Caco-2 (cell line): ENCODE measurements at regions not wholly inside any gene's neighbourhood (a gene's known extent, or its start where the extent isn't known, plus 50 kb on each side); places are given as distances from the start of the nearest gene placed in this dataset.

Source experiments
- BruUV-seq: library from RNA; stranded (reverse); fragments of 400-500 nt; replicated peaks from 2 replicates; lab custom pipeline; 2021; lab: Mats Ljungman, UMichigan
- CTCF ChIA-PET: fragments of 300-600 bp; sonication (Branson Sonifier 250); formaldehyde crosslinking; loops from one replicate; lab custom pipeline; 2022; ENCODE audit warnings: antibody characterized with exemption; lab: Charles Lee
- POLR2A ChIA-PET: fragments of 300-600 bp; sonication (Branson Sonifier 250); formaldehyde crosslinking; loops from one replicate; lab custom pipeline; 2022; ENCODE audit warnings: antibody characterized with exemption; lab: Charles Lee
- DNase-seq, 2 experiments: peaks; one replicate each; pipeline versions ENCODE4 v3.0.0 to v3.0.0-alpha.2; 2020 to 2022
- H3K27me3 ChIP-seq: replicated peaks from 2 replicates; pipeline ENCODE4 v1.6.0; 2011; ENCODE audit warnings: low read length; ENCODE audit not compliant: control insufficient read depth, insufficient read depth
- H3K36me3 ChIP-seq: 2 replicates; pipeline ENCODE4 v1.5.1; 2011; ENCODE audit warnings: low read length; ENCODE audit not compliant: control insufficient read depth, insufficient read depth
- H3K4me1 ChIP-seq: fragments of 250-450 bp; sonication (Bioruptor Pico); 2 replicates; pipeline ENCODE4 v1.5.1; 2020; ENCODE audit warnings: mild to moderate bottlenecking
- H3K4me3 ChIP-seq: 2 replicates; pipeline ENCODE4 v1.5.1; 2011; ENCODE audit warnings: low read depth, mild to moderate bottlenecking, control low read depth, low read length
- H3K9me3 ChIP-seq: fragments of 250-450 bp; sonication (Bioruptor Pico); 2 replicates; pipeline ENCODE4 v1.5.1; 2020; ENCODE audit warnings: mild to moderate bottlenecking, moderate library complexity
- H3K27ac Mint-ChIP-seq: one replicate; pipeline ENCODE4 v1.8.0; 2022; ENCODE audit warnings: mixed read lengths; ENCODE audit not compliant: unreplicated experiment
- H3K27me3 Mint-ChIP-seq: one replicate; pipeline ENCODE4 v1.8.0; 2022; ENCODE audit warnings: mixed read lengths; ENCODE audit not compliant: insufficient read depth, unreplicated experiment
- H3K36me3 Mint-ChIP-seq: one replicate; pipeline ENCODE4 v1.8.0; 2022; ENCODE audit warnings: mild to moderate bottlenecking, mixed read lengths; ENCODE audit not compliant: insufficient read depth, unreplicated experiment
- H3K4me1 Mint-ChIP-seq: one replicate; pipeline ENCODE4 v1.8.0; 2022; ENCODE audit warnings: low read depth, mixed read lengths; ENCODE audit not compliant: unreplicated experiment
- H3K4me3 Mint-ChIP-seq: one replicate; pipeline ENCODE4 v1.8.0; 2022; ENCODE audit warnings: mild to moderate bottlenecking, moderate library complexity, mixed read lengths; ENCODE audit not compliant: unreplicated experiment
- H3K9me3 Mint-ChIP-seq: one replicate; pipeline ENCODE4 v1.8.0; 2022; ENCODE audit warnings: mixed read lengths; ENCODE audit not compliant: unreplicated experiment
- intact Hi-C: fragments of 100-400 bp; cut with micrococcal nuclease; formaldehyde crosslinking; loops from one replicate; pipeline ENCODE4 v1.10.0; 2022; ENCODE audit not compliant: unreplicated experiment
- TF ChIP-seq, protein P1 (sequence below), 2 experiments: fragments of 200-600 bp in 1 of 2; IDR thresholded peaks; 1 replicate in 1 of 2; 2 replicates in 1 of 2; pipeline versions ENCODE4 v1.5.1 to v1.8.0; 2011 to 2022; ENCODE audit warnings: antibody characterized with exemption in 1 of 2, control low read depth in 1 of 2, inconsistent platforms in 1 of 2, low read depth in 1 of 2, low read length in 1 of 2, mild to moderate bottlenecking in 1 of 2, moderate library complexity in 1 of 2; ENCODE audit not compliant: insufficient read depth in 1 of 2, severe bottlenecking in 1 of 2, unreplicated experiment in 1 of 2

DNA sequence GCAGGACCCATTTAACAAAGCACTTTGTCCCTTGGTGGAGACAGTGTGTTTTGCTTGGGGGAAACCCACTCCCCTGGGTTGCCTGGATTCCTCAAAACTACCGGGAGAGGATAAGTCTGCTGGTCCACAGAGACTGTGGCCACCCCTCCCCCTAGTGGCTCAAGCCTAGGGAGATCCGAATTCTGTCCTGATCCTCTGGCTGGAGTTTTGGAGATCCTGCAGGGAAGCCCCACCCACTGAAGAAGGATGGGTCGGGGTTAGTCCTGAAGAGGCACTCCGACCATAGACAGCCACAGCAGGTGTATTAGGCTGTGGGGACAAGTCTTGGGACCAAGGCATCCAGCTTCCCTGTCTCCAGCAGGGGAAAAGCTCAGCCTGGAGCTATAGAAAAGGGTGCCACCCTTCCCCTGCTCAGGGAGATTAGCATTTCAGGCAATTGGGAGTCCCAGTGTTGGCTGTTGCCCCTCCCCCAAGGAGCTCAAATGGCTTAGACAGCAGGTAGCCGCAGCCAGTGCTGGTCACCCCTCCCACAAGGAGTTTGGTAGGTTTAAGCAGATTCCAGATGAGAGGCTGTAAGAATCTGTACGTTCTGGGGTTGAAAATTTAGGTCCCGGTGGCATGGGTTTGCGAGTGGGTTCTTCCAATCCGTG is 750.0 kb downstream of the TBC1D32 start:
- Mint-ChIP-seq H3K27ac (no peak overlapping the region), H3K4me1 (no peaks in the 10 kb centered on the region), H3K36me3 (no peaks in the 10 kb centered on the region), H3K9me3 (no peaks in the 10 kb centered on the region), H3K4me3 (no peak overlapping the region), H3K27me3 (no peaks in the 10 kb centered on the region)
- DNase-seq: no peak
- H3K4me1 ChIP-seq: no peaks in the 10 kb centered on the region
- TF ChIP-seq, protein P1, sequence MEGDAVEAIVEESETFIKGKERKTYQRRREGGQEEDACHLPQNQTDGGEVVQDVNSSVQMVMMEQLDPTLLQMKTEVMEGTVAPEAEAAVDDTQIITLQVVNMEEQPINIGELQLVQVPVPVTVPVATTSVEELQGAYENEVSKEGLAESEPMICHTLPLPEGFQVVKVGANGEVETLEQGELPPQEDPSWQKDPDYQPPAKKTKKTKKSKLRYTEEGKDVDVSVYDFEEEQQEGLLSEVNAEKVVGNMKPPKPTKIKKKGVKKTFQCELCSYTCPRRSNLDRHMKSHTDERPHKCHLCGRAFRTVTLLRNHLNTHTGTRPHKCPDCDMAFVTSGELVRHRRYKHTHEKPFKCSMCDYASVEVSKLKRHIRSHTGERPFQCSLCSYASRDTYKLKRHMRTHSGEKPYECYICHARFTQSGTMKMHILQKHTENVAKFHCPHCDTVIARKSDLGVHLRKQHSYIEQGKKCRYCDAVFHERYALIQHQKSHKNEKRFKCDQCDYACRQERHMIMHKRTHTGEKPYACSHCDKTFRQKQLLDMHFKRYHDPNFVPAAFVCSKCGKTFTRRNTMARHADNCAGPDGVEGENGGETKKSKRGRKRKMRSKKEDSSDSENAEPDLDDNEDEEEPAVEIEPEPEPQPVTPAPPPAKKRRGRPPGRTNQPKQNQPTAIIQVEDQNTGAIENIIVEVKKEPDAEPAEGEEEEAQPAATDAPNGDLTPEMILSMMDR (IDR thresholded peaks at IDR 0.05; ENCODE audit: insufficient read depth in 1 of 2, low read depth in 1 of 2, low read length in 1 of 2, severe bottlenecking in 1 of 2, unreplicated experiment in 1 of 2): no peak
- H3K36me3 ChIP-seq: no peaks in the 10 kb centered on the region
- H3K4me3 ChIP-seq: no peak overlapping the region
- no peaks in the 10 kb centered on the region for H3K27me3 ChIP-seq
- intact Hi-C loops: loop anchor here (10.0 kb wide), 1 partner anchor 721 kb away; no protein-coding TSS in a partner anchor
- BruUV-seq: no TSS peak
- H3K9me3 ChIP-seq: no peaks in the 10 kb centered on the region
- ChIA-PET CTCF (no interaction called here), POLR2A (no interaction called here)

DNA sequence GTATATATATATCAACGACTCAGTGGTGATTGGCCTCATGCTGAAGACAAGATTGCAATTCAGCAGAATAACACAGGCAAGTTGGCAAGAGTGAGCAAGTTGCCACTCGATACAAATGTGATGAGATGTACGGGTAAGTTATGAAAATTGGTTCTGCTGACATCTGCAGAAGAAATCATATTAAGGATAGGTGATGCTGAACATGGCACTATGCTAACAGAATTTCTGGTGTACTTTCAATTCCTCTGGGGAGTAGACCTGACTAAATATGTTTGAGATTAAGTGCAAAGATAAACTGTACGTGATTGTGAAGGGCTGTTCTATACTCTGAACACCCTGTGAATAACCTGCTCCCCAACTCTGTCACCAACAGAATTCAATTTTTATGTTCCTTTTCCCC is 758.2 kb downstream of the TBC1D32 start:
- ChIA-PET CTCF (no interaction called here), POLR2A (no interaction called here)
- Histone ChIP-seq H3K36me3 (no peaks in the 10 kb centered on the region), H3K27me3 (no peaks in the 10 kb centered on the region), H3K9me3 (no peaks in the 10 kb centered on the region), H3K4me3 (no peak overlapping the region), H3K4me1 (no peaks in the 10 kb centered on the region)
- TF ChIP-seq, protein P1 (IDR thresholded peaks at IDR 0.05; ENCODE audit: insufficient read depth in 1 of 2, low read depth in 1 of 2, low read length in 1 of 2, severe bottlenecking in 1 of 2, unreplicated experiment in 1 of 2): no peak
- intact Hi-C loops: no loop called here
- no peaks in the 10 kb centered on the region for H3K27me3 Mint-ChIP-seq
- no peaks in the 10 kb centered on the region for H3K9me3 Mint-ChIP-seq
- H3K27ac Mint-ChIP-seq: no peak overlapping the region
- no peak for DNase-seq
- no peaks in the 10 kb centered on the region for H3K36me3 Mint-ChIP-seq
- no TSS peak for BruUV-seq
- no peak overlapping the region for H3K4me3 Mint-ChIP-seq
- H3K4me1 Mint-ChIP-seq: no peaks in the 10 kb centered on the region

DNA sequence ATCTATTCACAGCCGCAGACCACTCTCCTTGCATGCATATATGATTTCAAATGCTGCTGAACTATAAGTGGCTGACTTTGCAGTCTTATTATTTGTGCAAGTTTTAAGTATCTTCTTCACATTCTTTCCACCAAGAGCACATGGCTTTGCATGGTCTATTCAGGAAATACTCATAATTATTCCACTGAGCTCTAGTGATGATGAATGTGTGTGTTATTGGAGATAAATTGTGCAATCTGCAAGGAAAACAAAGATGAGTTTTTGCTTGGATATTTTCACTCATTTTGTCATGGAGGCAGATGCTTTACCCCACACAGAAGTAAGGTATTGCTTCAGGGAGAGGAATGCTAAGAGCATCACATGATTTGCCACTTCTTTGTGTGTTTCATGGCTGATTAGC is 764.6 kb downstream of the TBC1D32 start:
- no peak overlapping the region for H3K27ac Mint-ChIP-seq
- no peak overlapping the region for H3K4me3 Mint-ChIP-seq
- TF ChIP-seq, protein P1 (IDR thresholded peaks at IDR 0.05; ENCODE audit: insufficient read depth in 1 of 2, low read depth in 1 of 2, low read length in 1 of 2, severe bottlenecking in 1 of 2, unreplicated experiment in 1 of 2): no peak
- no peaks in the 10 kb centered on the region for H3K4me1 ChIP-seq
- H3K9me3 ChIP-seq: no peaks in the 10 kb centered on the region
- H3K27me3 ChIP-seq: no peaks in the 10 kb centered on the region
- H3K9me3 Mint-ChIP-seq: no peaks in the 10 kb centered on the region
- intact Hi-C loops: no loop called here
- BruUV-seq: no TSS peak
- no peaks in the 10 kb centered on the region for H3K27me3 Mint-ChIP-seq
- H3K4me3 ChIP-seq: no peak overlapping the region
- ChIA-PET CTCF (no interaction called here), POLR2A (no interaction called here)
- no peak for DNase-seq
- no peaks in the 10 kb centered on the region for H3K36me3 Mint-ChIP-seq
- no peaks in the 10 kb centered on the region for H3K4me1 Mint-ChIP-seq
- no peaks in the 10 kb centered on the region for H3K36me3 ChIP-seq
